Prostate gland (tissue), 2 donors: ENCODE measurements at regions not wholly inside any gene's neighbourhood (a gene's known extent, or its start where the extent isn't known, plus 50 kb on each side); places are given as distances from the start of the nearest gene placed in this dataset.

ENCODE experiments used
- CTCF ChIP-seq, 4 experiments: fragments of 200-600 bp in 2 of 4; fragments of 450-650 bp in 2 of 4; sonication (generic) in 2 of 4; IDR thresholded peaks; 1 replicate in 3 of 4; 2 replicates in 1 of 4; pipeline ENCODE4 v1.5.1; 2016 to 2019; ENCODE audit warnings: antibody characterized with exemption in 4 of 4, mild to moderate bottlenecking in 2 of 4, moderate library complexity in 2 of 4
- POLR2A ChIP-seq: fragments of 450-650 bp; IDR thresholded peaks from one replicate; pipeline ENCODE4 v1.6.1; 2016; ENCODE audit warnings: antibody characterized with exemption, mild to moderate bottlenecking

- TF ChIP-seq CTCF (IDR thresholded peaks at IDR 0.05) (no peak), POLR2A (no peak)
These were observed 151.2 kb downstream of the COX18 start for GRCh38 chr4:72918362-72918761.
